ENCODE measurements at regions not wholly inside any gene's neighbourhood (a gene's known extent, or its start where the extent isn't known, plus 50 kb on each side); places are given as distances from the start of the nearest gene placed in this dataset.
A peak's percentile ranks its signal among the peaks of the same experiment; 100 is the strongest.

DNA sequence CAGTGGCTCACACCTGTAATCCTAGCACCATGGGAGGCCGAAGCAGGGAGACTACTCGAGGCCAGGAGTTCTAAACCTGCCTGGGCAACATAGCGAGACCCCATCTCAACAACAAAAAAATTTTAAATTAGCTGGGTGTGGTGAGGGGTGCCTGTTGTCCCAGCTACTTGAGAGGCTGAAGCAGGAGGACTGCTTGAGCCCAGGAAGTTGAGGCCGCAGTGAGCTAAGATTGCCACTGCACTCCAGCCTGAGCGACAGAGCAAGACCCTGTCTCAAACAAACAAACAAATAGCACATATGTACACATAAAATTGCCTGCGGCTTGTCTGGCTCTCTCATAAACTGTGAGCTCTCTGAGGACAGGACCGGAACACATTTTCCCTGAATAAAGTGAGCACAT is 106.3 kb downstream of the BANF2 start:
- Histone ChIP-seq H3K4me1 (peaks cover 5% of the 10 kb centered on the region), H3K27me3 (ENCODE audit: insufficient read depth in 3 of 3, low read length in 2 of 3) (no peaks in the 10 kb centered on the region), H3K4me3 (no peak overlapping the region), H3K27ac (peak overlapping the region; percentile 12), H3K36me3 (ENCODE audit: insufficient read depth in 1 of 2, low read depth in 1 of 2) (no peaks in the 10 kb centered on the region), H3K9me3 (no peaks in the 10 kb centered on the region)
- WGBS, 3 donors: 83 to 86% (median 86%) methylated on average over 7 of the region's 7 CpGs
- no peak for DNase-seq
- intact Hi-C loops (cut with DNase I): loop anchor here in 1 of 2 donors (5.0 kb wide), 1 partner anchor 36 kb away; no protein-coding TSS in a partner anchor
- ATAC-seq: no peak
- TF ChIP-seq CTCF (IDR thresholded peaks at IDR 0.05): no peak

DNA sequence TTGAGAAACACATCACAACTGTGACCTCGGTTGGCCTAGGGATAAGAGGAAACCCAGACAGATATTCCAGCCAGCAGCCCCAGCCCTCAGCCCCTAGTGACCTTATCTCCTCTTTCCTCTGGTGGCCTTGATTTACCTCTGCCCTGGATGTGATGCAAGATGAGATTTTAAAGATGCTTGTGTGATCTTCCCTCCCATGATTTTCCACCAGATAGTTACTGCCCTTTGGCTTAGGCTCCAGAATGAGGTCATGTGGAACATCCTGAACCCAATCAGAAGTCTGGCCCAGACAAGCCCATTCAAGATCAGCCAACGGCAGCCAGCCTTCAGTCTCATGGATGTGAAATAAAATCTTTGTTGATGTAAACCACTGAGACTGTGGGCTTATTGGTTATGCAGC is 104.0 kb downstream of the BANF2 start:
- peak in 2 of 4 donors; percentile 43 to 60 for ATAC-seq

DNA sequence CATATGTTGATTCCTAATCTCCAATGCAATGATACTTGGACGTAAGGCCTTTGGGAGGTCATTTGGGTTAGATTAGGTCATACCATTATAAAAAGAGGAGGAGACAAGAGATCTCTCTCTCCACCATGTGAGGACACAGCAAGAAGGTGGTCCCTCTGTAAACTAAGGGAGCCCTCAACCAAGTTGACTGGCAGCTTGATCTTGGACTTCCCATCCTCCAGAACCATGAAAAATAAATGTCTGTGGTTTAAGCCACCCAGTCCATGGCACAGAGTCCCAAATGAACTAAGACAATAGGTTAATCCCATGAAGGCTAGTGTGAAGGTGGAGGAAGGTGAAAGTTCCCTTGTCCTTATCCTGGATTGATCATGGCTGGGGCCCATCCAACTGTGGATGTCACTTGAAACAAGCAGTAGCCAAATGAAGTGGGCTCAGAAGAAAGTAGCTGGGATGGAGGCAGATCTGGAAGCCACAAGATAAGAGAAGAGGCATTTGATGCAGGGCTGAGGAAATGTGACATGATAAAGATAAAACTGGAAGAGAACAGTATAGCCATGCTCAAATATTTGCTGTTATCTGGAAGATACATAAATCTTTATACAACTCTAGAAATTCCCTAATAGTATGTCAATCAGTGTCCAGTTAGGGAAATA is 99.9 kb downstream of the BANF2 start:
- H3K36me3 ChIP-seq (ENCODE audit: insufficient read depth in 1 of 2, low read depth in 1 of 2): no peaks in the 10 kb centered on the region
- no peak overlapping the region for H3K27ac ChIP-seq
- 59 to 98% (median 91%) methylated on average over 1 of the region's 1 CpG for WGBS, 3 donors
- intact Hi-C loops (cut with DNase I): no loop called here
- H3K9me3 ChIP-seq: no peaks in the 10 kb centered on the region
- DNase-seq: no peak
- no peak for ATAC-seq
- H3K4me3 ChIP-seq: no peak overlapping the region
- no peak for TF ChIP-seq CTCF (IDR thresholded peaks at IDR 0.05)
- H3K4me1 ChIP-seq: peaks cover 7% of the 10 kb centered on the region
- peaks cover 0 to 2% (median 0%) of the 10 kb centered on the region in 3 donors for H3K27me3 ChIP-seq (ENCODE audit: insufficient read depth in 3 of 3, low read length in 2 of 3)

More for the DNA sequence above, 104.0 kb downstream of the BANF2 start:
- intact Hi-C loops (cut with DNase I): no loop called here
- no peak overlapping the region for H3K27ac ChIP-seq
- whole genome bisulfite sequencing, 3 donors: 31 to 53% (median 34%) methylated on average over 2 of the region's 2 CpGs
- no peaks in the 10 kb centered on the region for H3K9me3 ChIP-seq
- H3K4me1 ChIP-seq: peaks cover 5% of the 10 kb centered on the region
- peak; percentile 39 to 67 for DNase-seq
- no peak for TF ChIP-seq CTCF (IDR thresholded peaks at IDR 0.05)
- no peaks in the 10 kb centered on the region for H3K36me3 ChIP-seq (ENCODE audit: insufficient read depth in 1 of 2, low read depth in 1 of 2)
- no peak overlapping the region for H3K4me3 ChIP-seq
- H3K27me3 ChIP-seq (ENCODE audit: insufficient read depth in 3 of 3, low read length in 2 of 3): peaks cover 0 to 2% (median 0%) of the 10 kb centered on the region in 3 donors

DNA sequence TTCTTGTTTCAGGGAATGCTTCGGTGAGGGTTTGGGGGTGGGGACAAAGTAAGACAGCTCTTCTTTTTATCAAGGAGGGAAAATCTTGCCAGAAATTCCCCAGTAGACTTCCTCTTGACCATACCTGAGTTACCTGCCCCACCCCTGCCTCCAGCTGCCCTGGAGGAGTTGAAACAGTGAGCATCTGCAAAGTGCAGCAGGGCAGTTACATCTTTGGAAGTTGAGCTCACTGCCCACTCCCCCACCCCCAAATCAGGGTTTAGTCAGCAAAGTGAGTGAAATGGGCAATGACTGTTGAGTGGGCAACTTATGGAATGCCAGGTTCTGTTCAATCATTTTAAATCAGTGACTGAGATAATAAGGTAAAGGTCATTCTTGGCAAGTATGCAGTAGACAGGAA is 98.8 kb downstream of the BANF2 start:
- no peak for ATAC-seq
- intact Hi-C loops (cut with DNase I): no loop called here
- H3K4me3 ChIP-seq: no peak overlapping the region
- H3K27me3 ChIP-seq (ENCODE audit: insufficient read depth in 3 of 3, low read length in 2 of 3): peaks cover 0 to 2% (median 0%) of the 10 kb centered on the region in 3 donors
- no peak overlapping the region for H3K27ac ChIP-seq
- peaks cover 7% of the 10 kb centered on the region for H3K4me1 ChIP-seq
- no peaks in the 10 kb centered on the region for H3K9me3 ChIP-seq
- no peaks in the 10 kb centered on the region for H3K36me3 ChIP-seq (ENCODE audit: insufficient read depth in 1 of 2, low read depth in 1 of 2)
- TF ChIP-seq CTCF (IDR thresholded peaks at IDR 0.05): no peak
- no peak for DNase-seq
- WGBS, 3 donors: 92 to 100% (median 94%) methylated on average over 1 of the region's 1 CpG

DNA sequence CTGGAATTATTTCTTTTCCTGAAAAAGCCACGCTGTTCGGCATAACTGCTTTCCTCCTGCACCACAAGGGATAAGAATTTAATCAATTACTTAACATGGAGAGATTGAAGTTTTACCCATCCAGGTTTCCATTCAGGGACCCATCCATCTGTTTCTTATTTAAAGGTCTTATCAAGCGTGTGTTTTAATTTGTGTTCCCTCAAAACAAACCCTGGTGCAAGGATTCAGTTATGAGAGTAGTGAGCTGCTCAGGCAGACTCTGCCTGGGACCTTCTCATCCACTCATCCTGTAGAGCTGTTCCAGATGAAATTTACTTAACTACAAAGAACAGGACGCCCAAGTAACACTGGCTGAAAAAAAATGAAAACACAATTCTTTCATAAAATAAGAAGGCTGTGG is 97.8 kb downstream of the BANF2 start:
- Histone ChIP-seq H3K9me3 (no peaks in the 10 kb centered on the region), H3K4me1 (peaks cover 7% of the 10 kb centered on the region), H3K36me3 (ENCODE audit: insufficient read depth in 1 of 2, low read depth in 1 of 2) (no peaks in the 10 kb centered on the region), H3K4me3 (no peak overlapping the region), H3K27me3 (ENCODE audit: insufficient read depth in 3 of 3, low read length in 2 of 3) (peaks cover 0 to 2% (median 0%) of the 10 kb centered on the region in 3 donors), H3K27ac (no peak overlapping the region)
- no peak for DNase-seq
- WGBS, 3 donors: 94 to 97% (median 95%) methylated on average over 4 of the region's 4 CpGs
- intact Hi-C loops (cut with DNase I): no loop called here
- no peak for ATAC-seq
- no peak for TF ChIP-seq CTCF (IDR thresholded peaks at IDR 0.05)
